ENCODE measurements at regions not wholly inside any gene's neighbourhood (a gene's known extent, or its start where the extent isn't known, plus 50 kb on each side); places are given as distances from the start of the nearest gene placed in this dataset.

DNA sequence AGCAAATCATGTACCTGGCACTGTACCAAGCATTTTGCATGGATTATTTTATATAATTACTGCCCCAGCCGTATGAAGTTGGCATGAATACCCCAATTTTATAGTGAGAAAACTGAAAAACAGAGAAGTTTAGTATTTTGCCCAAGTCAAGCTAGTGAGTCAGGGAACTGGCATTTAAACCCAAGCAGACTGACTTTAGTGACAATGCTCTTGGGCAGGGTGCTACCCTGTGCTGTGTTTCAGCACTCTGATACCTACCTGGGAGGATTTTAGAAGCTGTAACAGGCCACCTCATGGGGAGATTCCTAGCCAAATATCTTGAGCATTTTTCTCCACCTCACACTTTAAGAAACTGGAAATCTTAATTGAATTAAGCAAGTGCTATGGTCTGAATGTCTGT lies 98.1 kb upstream of the MAX start:
- H3K79me2 ChIP-seq (replicated peaks; ENCODE audit: insufficient read depth), result no peaks in the 10 kb centered on the region
- no peaks in the 10 kb centered on the region for H3K36me3 ChIP-seq (ENCODE audit: insufficient read depth)
- H3K4me1 Mint-ChIP-seq, result no peaks in the 10 kb centered on the region; the same call in 2 of the 3 replicates
- no peak overlapping the region for H3K4me2 ChIP-seq
- H2AFZ ChIP-seq, result no peak overlapping the region
- 0 out of 3 replicates have a peak, but pooled peaks cover 2% of the 10 kb centered on the region for H3K36me3 Mint-ChIP-seq (ENCODE audit: low read depth)
- no peaks in the 10 kb centered on the region for H4K20me1 ChIP-seq (replicated peaks; ENCODE audit: insufficient read depth)
- TF ChIP-seq CREB1 (CRISPR knock-in tag; IDR thresholded peaks at IDR 0.05; ENCODE audit: low read depth), result no peak
- TF ChIP-seq STAT1 (IDR thresholded peaks at IDR 0.05; ENCODE audit: unreplicated experiment), result no peak
- no peak for TF ChIP-seq NANOG (IDR thresholded peaks at IDR 0.05; ENCODE audit: borderline replicate concordance)
- TF ChIP-seq, protein P1, sequence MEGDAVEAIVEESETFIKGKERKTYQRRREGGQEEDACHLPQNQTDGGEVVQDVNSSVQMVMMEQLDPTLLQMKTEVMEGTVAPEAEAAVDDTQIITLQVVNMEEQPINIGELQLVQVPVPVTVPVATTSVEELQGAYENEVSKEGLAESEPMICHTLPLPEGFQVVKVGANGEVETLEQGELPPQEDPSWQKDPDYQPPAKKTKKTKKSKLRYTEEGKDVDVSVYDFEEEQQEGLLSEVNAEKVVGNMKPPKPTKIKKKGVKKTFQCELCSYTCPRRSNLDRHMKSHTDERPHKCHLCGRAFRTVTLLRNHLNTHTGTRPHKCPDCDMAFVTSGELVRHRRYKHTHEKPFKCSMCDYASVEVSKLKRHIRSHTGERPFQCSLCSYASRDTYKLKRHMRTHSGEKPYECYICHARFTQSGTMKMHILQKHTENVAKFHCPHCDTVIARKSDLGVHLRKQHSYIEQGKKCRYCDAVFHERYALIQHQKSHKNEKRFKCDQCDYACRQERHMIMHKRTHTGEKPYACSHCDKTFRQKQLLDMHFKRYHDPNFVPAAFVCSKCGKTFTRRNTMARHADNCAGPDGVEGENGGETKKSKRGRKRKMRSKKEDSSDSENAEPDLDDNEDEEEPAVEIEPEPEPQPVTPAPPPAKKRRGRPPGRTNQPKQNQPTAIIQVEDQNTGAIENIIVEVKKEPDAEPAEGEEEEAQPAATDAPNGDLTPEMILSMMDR (conservative IDR thresholded peaks at IDR 0.05; ENCODE audit: low read depth in 2 of 2), result no peak
- no peak for TF ChIP-seq ZNF331 (CRISPR knock-in tag; IDR thresholded peaks at IDR 0.05; ENCODE audit: low read depth)
- no peak for TF ChIP-seq EZH2 (IDR thresholded peaks at IDR 0.05; ENCODE audit: low read depth, unreplicated experiment)
- TF ChIP-seq, protein P2, sequence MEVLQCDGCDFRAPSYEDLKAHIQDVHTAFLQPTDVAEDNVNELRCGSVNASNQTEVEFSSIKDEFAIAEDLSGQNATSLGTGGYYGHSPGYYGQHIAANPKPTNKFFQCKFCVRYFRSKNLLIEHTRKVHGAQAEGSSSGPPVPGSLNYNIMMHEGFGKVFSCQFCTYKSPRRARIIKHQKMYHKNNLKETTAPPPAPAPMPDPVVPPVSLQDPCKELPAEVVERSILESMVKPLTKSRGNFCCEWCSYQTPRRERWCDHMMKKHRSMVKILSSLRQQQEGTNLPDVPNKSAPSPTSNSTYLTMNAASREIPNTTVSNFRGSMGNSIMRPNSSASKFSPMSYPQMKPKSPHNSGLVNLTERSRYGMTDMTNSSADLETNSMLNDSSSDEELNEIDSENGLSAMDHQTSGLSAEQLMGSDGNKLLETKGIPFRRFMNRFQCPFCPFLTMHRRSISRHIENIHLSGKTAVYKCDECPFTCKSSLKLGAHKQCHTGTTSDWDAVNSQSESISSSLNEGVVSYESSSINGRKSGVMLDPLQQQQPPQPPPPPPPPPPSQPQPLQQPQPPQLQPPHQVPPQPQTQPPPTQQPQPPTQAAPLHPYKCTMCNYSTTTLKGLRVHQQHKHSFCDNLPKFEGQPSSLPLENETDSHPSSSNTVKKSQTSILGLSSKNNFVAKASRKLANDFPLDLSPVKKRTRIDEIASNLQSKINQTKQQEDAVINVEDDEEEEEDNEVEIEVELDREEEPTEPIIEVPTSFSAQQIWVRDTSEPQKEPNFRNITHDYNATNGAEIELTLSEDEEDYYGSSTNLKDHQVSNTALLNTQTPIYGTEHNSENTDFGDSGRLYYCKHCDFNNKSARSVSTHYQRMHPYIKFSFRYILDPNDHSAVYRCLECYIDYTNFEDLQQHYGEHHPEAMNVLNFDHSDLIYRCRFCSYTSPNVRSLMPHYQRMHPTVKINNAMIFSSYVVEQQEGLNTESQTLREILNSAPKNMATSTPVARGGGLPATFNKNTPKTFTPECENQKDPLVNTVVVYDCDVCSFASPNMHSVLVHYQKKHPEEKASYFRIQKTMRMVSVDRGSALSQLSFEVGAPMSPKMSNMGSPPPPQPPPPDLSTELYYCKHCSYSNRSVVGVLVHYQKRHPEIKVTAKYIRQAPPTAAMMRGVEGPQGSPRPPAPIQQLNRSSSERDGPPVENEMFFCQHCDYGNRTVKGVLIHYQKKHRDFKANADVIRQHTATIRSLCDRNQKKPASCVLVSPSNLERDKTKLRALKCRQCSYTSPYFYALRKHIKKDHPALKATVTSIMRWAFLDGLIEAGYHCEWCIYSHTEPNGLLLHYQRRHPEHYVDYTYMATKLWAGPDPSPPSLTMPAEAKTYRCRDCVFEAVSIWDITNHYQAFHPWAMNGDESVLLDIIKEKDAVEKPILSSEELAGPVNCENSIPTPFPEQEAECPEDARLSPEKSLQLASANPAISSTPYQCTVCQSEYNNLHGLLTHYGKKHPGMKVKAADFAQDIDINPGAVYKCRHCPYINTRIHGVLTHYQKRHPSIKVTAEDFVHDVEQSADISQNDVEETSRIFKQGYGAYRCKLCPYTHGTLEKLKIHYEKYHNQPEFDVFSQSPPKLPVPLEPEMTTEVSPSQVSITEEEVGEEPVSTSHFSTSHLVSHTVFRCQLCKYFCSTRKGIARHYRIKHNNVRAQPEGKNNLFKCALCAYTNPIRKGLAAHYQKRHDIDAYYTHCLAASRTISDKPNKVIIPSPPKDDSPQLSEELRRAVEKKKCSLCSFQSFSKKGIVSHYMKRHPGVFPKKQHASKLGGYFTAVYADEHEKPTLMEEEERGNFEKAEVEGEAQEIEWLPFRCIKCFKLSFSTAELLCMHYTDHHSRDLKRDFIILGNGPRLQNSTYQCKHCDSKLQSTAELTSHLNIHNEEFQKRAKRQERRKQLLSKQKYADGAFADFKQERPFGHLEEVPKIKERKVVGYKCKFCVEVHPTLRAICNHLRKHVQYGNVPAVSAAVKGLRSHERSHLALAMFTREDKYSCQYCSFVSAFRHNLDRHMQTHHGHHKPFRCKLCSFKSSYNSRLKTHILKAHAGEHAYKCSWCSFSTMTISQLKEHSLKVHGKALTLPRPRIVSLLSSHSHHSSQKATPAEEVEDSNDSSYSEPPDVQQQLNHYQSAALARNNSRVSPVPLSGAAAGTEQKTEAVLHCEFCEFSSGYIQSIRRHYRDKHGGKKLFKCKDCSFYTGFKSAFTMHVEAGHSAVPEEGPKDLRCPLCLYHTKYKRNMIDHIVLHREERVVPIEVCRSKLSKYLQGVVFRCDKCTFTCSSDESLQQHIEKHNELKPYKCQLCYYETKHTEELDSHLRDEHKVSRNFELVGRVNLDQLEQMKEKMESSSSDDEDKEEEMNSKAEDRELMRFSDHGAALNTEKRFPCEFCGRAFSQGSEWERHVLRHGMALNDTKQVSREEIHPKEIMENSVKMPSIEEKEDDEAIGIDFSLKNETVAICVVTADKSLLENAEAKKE (CRISPR knock-in tag; IDR thresholded peaks at IDR 0.05), result no peak
- TF ChIP-seq, protein P3, sequence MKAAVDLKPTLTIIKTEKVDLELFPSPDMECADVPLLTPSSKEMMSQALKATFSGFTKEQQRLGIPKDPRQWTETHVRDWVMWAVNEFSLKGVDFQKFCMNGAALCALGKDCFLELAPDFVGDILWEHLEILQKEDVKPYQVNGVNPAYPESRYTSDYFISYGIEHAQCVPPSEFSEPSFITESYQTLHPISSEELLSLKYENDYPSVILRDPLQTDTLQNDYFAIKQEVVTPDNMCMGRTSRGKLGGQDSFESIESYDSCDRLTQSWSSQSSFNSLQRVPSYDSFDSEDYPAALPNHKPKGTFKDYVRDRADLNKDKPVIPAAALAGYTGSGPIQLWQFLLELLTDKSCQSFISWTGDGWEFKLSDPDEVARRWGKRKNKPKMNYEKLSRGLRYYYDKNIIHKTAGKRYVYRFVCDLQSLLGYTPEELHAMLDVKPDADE (IDR thresholded peaks at IDR 0.05), result no peak
- TF ChIP-seq POLR2AphosphoS5 (IDR thresholded peaks at IDR 0.05; ENCODE audit: low read depth), result no peak
- no peak for TF ChIP-seq JUNB (IDR thresholded peaks at IDR 0.05; ENCODE audit: unreplicated experiment)
- TF ChIP-seq, protein P4, sequence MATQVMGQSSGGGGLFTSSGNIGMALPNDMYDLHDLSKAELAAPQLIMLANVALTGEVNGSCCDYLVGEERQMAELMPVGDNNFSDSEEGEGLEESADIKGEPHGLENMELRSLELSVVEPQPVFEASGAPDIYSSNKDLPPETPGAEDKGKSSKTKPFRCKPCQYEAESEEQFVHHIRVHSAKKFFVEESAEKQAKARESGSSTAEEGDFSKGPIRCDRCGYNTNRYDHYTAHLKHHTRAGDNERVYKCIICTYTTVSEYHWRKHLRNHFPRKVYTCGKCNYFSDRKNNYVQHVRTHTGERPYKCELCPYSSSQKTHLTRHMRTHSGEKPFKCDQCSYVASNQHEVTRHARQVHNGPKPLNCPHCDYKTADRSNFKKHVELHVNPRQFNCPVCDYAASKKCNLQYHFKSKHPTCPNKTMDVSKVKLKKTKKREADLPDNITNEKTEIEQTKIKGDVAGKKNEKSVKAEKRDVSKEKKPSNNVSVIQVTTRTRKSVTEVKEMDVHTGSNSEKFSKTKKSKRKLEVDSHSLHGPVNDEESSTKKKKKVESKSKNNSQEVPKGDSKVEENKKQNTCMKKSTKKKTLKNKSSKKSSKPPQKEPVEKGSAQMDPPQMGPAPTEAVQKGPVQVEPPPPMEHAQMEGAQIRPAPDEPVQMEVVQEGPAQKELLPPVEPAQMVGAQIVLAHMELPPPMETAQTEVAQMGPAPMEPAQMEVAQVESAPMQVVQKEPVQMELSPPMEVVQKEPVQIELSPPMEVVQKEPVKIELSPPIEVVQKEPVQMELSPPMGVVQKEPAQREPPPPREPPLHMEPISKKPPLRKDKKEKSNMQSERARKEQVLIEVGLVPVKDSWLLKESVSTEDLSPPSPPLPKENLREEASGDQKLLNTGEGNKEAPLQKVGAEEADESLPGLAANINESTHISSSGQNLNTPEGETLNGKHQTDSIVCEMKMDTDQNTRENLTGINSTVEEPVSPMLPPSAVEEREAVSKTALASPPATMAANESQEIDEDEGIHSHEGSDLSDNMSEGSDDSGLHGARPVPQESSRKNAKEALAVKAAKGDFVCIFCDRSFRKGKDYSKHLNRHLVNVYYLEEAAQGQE (IDR thresholded peaks at IDR 0.05; ENCODE audit: unreplicated experiment), result no peak
- no peaks in the 10 kb centered on the region for H3K27me3 ChIP-seq (ENCODE audit: insufficient read depth)
- no peaks in the 10 kb centered on the region; the same call in 1 of the 2 replicates for H3K9me2 ChIP-seq (ENCODE audit: insufficient read depth)
- no peak overlapping the region for H3K27ac Mint-ChIP-seq
- H3K9me3 Mint-ChIP-seq, result peaks cover 6% of the 10 kb centered on the region
- DNase-seq (ENCODE audit: low spot score) (no peak), ATAC-seq (no peak)
- no peaks in the 10 kb centered on the region for H3F3A ChIP-seq (replicated peaks; ENCODE audit: low read depth)
- H3K4me3 ChIP-seq, result no peak overlapping the region
- H3K27ac ChIP-seq (ENCODE audit: low read depth), result no peak overlapping the region
- H3K4me3 Mint-ChIP-seq, result no peak overlapping the region
- H3K4me1 ChIP-seq (ENCODE audit: insufficient read depth), result no peaks in the 10 kb centered on the region
- H3K27me3 Mint-ChIP-seq (ENCODE audit: insufficient read depth, low read depth, poor library complexity), result peaks cover 4% of the 10 kb centered on the region

Data from GM23338 (cell line).